Mucosa of descending colon (tissue), 3 donors: ENCODE measurements at regions not wholly inside any gene's neighbourhood (a gene's known extent, or its start where the extent isn't known, plus 50 kb on each side); places are given as distances from the start of the nearest gene placed in this dataset.

Experiments used
- ATAC-seq: fragments of 200-7000 bp; cut with Tn5 transposase; one replicate; pipeline ENCODE4 v1.9.1; 2020; ENCODE audit warnings: mild to moderate bottlenecking, moderate library complexity
- DNase-seq, 3 donors: peaks; one replicate each; pipeline ENCODE4 v3.0.0-alpha.2; 2020
- H3K36me3 ChIP-seq: fragments of 200-600 bp; one replicate; pipeline ENCODE4 v1.8.0; 2021; ENCODE audit warnings: low read depth, mild to moderate bottlenecking
- H3K4me1 ChIP-seq: fragments of 200-600 bp; one replicate; pipeline ENCODE4 v1.8.0; 2021; ENCODE audit warnings: low read depth, mild to moderate bottlenecking
- H3K4me3 ChIP-seq: fragments of 200-600 bp; one replicate; pipeline ENCODE4 v1.8.0; 2021; ENCODE audit warnings: mild to moderate bottlenecking
- H3K9me3 ChIP-seq: fragments of 200-600 bp; one replicate; pipeline ENCODE4 v1.8.0; 2021; ENCODE audit warnings: mild to moderate bottlenecking
- intact Hi-C, 2 donors: fragments of 100-400 bp; cut with DNase I in 1 of 2; cut with micrococcal nuclease in 1 of 2; formaldehyde crosslinking; loops; one replicate each; pipeline versions ENCODE4 v1.11.0 to v1.11.1; 2022; cut with DNase I, micrococcal nuclease
- TF ChIP-seq, protein P1 (sequence below): fragments of 200-600 bp; IDR thresholded peaks from one replicate; pipeline ENCODE4 v1.8.0; 2022; ENCODE audit warnings: antibody characterized with exemption, mild to moderate bottlenecking
- donor health status: DM: no; HTN: no; CAD: no; lungs with moderate emphysema.
- donor health status: DM: no; HTN: no; CAD: no.
- donor health status: DM: no; HTN: yes; CAD: no.

DNA sequence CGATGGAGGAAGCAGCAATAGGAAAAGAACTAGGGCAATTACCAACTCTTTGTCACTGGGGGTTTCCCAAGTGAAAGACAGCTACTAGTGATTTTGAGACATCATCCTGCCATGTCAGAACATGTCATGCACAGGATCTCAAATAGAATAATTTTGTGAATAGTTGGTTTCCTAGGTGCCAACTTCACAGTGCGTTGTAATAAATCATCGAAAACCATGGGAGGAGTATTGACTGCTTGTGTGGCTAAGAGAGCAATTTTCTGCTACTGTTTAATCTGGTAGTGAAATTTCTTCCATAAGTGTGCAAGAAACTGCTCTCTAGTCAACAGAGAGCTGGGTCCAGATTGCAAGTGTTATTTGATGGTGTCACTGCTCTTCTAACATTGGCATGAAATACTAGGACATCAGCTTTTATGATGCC is 168.6 kb downstream of the NNT start:
- Histone ChIP-seq H3K36me3 (no peaks in the 10 kb centered on the region), H3K9me3 (no peaks in the 10 kb centered on the region), H3K4me1 (no peaks in the 10 kb centered on the region), H3K4me3 (no peak overlapping the region)
- intact Hi-C loops: no loop called here
- TF ChIP-seq, protein P1, sequence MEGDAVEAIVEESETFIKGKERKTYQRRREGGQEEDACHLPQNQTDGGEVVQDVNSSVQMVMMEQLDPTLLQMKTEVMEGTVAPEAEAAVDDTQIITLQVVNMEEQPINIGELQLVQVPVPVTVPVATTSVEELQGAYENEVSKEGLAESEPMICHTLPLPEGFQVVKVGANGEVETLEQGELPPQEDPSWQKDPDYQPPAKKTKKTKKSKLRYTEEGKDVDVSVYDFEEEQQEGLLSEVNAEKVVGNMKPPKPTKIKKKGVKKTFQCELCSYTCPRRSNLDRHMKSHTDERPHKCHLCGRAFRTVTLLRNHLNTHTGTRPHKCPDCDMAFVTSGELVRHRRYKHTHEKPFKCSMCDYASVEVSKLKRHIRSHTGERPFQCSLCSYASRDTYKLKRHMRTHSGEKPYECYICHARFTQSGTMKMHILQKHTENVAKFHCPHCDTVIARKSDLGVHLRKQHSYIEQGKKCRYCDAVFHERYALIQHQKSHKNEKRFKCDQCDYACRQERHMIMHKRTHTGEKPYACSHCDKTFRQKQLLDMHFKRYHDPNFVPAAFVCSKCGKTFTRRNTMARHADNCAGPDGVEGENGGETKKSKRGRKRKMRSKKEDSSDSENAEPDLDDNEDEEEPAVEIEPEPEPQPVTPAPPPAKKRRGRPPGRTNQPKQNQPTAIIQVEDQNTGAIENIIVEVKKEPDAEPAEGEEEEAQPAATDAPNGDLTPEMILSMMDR: no peak
- ATAC-seq (no peak), DNase-seq (no peak)

DNA sequence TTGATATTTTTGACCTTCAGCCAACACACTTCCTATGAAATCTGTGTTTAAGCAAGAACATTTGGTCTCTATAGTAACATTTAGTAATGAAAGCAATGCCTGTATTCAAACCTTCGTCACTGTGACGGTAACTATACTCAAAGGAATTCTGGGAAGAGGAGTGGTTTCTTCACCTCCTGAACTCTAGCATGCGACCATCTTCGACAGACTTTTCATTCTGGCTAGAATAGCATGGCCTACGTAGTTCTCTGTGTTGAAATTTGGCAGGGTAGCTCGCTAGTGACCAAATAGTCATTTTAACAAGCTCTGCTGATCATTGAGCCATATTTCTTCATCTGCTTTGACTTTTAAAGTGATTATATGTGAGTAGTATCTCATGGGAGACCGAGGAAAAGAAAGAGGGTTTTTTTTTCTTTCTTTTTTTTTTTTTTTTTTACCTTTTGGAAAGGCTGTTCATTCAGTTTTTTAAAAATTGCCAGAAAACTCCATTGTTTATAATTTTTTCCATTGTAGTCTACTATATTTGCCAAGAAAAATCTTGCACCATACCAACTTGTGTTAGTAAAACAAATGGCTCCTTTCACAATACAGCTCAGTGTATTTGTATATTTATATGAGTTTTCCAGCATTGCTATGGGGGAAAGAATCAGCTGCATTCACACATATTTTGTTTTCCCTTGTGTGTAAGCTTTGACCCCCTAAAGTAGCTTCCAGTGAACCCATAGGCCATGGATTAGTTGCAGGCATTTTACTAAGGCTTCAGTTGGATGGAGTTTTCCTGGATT is 166.8 kb downstream of the NNT start:
- no peaks in the 10 kb centered on the region for H3K36me3 ChIP-seq
- peak in 1 of 3 donors; percentile 12 for DNase-seq
- H3K4me3 ChIP-seq: no peak overlapping the region
- H3K4me1 ChIP-seq: no peaks in the 10 kb centered on the region
- no peaks in the 10 kb centered on the region for H3K9me3 ChIP-seq
- TF ChIP-seq, protein P1: no peak
- ATAC-seq: peak; percentile 50
- intact Hi-C loops: no loop called here
